Smooth muscle cell (in vitro differentiated cells): ENCODE measurements at regions not wholly inside any gene's neighbourhood (a gene's known extent, or its start where the extent isn't known, plus 50 kb on each side); places are given as distances from the start of the nearest gene placed in this dataset.
"Not testable (repeated sequence)": the region's sequence is repeated elsewhere in the genome, so short reads cannot be mapped to it uniquely, and the experiment has no call there.

ENCODE experiments used
- DNase-seq: peaks from one replicate; lab custom pipeline; 2025; ENCODE audit not compliant: unreplicated experiment; lab: John Stamatoyannopoulos, UW
- H2AFZ ChIP-seq: fragments of 200-600 bp; sonication (generic); 2 replicates; pipeline ENCODE4 v1.6.0; 2016; ENCODE audit warnings: antibody characterized with exemption, low read depth, mild to moderate bottlenecking
- H3F3A ChIP-seq: fragments of 200-600 bp; sonication (generic); 2 replicates; pipeline ENCODE4 v1.6.0; 2017; ENCODE audit warnings: antibody characterized with exemption, low read depth
- H3K27ac ChIP-seq: fragments of 200-600 bp; sonication (generic); 2 replicates; pipeline ENCODE4 v1.5.1; 2016; ENCODE audit warnings: low read depth, mild to moderate bottlenecking
- H3K27me3 ChIP-seq: fragments of 200-600 bp; sonication (generic); 2 replicates; pipeline ENCODE4 v1.6.1; 2016; ENCODE audit warnings: low read depth, mild to moderate bottlenecking
- H3K36me3 ChIP-seq: fragments of 200-600 bp; sonication (generic); 2 replicates; pipeline ENCODE4 v1.5.1; 2016; ENCODE audit warnings: low read depth
- H3K4me1 ChIP-seq: fragments of 200-600 bp; sonication (generic); 2 replicates; pipeline ENCODE4 v1.5.1; 2016; ENCODE audit warnings: low read depth
- H3K4me2 ChIP-seq: fragments of 200-600 bp; sonication (generic); 2 replicates; pipeline ENCODE4 v1.6.0; 2016; ENCODE audit warnings: mild to moderate bottlenecking
- H3K4me3 ChIP-seq: fragments of 200-600 bp; sonication (generic); 2 replicates; pipeline ENCODE4 v1.5.1; 2016; ENCODE audit warnings: mild to moderate bottlenecking
- H3K79me2 ChIP-seq: fragments of 200-600 bp; sonication (generic); 2 replicates; pipeline ENCODE4 v1.6.0; 2016; ENCODE audit warnings: low read depth, mild to moderate bottlenecking
- H3K9ac ChIP-seq: fragments of 200-600 bp; sonication (generic); 2 replicates; pipeline ENCODE4 v1.6.0; 2016; ENCODE audit warnings: low read depth
- H3K9me3 ChIP-seq: fragments of 200-600 bp; sonication (generic); replicated peaks from 2 replicates; pipeline ENCODE4 v1.5.1; 2016; ENCODE audit warnings: low read depth
- H4K20me1 ChIP-seq: fragments of 200-600 bp; sonication (generic); 2 replicates; pipeline ENCODE4 v1.6.0; 2016; ENCODE audit warnings: low read depth
- CTCF ChIP-seq: fragments of 200-600 bp; sonication (generic); IDR thresholded peaks from 2 replicates; pipeline ENCODE4 v1.5.1; 2017; ENCODE audit warnings: borderline replicate concordance, mild to moderate bottlenecking, antibody characterized with exemption; ENCODE audit not compliant: insufficient read depth, poor library complexity, severe bottlenecking
- WGBS: methylation state at CpG from one replicate; pipeline ENCODE4 v1.1.7; 2016; ENCODE audit warnings: low lambda C conversion rate; 5-methylcytosine and 5-hydroxymethylcytosine counted together

- DNase-seq: no peak
- Histone ChIP-seq H3K9ac (no peak overlapping the region), H3F3A (no peaks in the 10 kb centered on the region), H3K4me3 (no peak overlapping the region), H3K4me2 (no peak overlapping the region), H4K20me1 (no peaks in the 10 kb centered on the region), H3K27ac (no peak overlapping the region), H3K79me2 (no peaks in the 10 kb centered on the region), H3K27me3 (no peaks in the 10 kb centered on the region), H3K4me1 (no peaks in the 10 kb centered on the region), H2AFZ (no peak overlapping the region), H3K36me3 (no peaks in the 10 kb centered on the region), H3K9me3 (no peaks in the 10 kb centered on the region)
- WGBS: 49% methylated on average over 3 of the region's 3 CpGs
- TF ChIP-seq CTCF: no peak
These were observed 101.9 kb upstream of the LY86 start for GRCh38 chr6:6486595-6486994.

GRCh38 chr6:6491761-6492160 lies 96.8 kb upstream of the LY86 start:
- no peaks in the 10 kb centered on the region for H3F3A ChIP-seq
- H4K20me1 ChIP-seq: no peaks in the 10 kb centered on the region
- no peaks in the 10 kb centered on the region for H3K79me2 ChIP-seq
- no peaks in the 10 kb centered on the region for H3K9me3 ChIP-seq
- TF ChIP-seq CTCF: no peak
- no peak overlapping the region for H3K4me3 ChIP-seq
- H3K4me2 ChIP-seq: no peak overlapping the region
- H3K9ac ChIP-seq: no peak overlapping the region
- no peaks in the 10 kb centered on the region for H3K4me1 ChIP-seq
- no peaks in the 10 kb centered on the region for H3K27me3 ChIP-seq
- no peak for DNase-seq
- 91% methylated on average over 4 of the region's 4 CpGs for WGBS
- H2AFZ ChIP-seq: no peak overlapping the region
- H3K36me3 ChIP-seq: no peaks in the 10 kb centered on the region
- no peak overlapping the region for H3K27ac ChIP-seq

GRCh38 chr6:6492675-6493074 lies 95.8 kb upstream of the LY86 start:
- Histone ChIP-seq H3K4me3 (no peak overlapping the region), H4K20me1 (no peaks in the 10 kb centered on the region), H3K9me3 (no peaks in the 10 kb centered on the region), H3K4me2 (no peak overlapping the region), H3K27ac (no peak overlapping the region), H3F3A (no peaks in the 10 kb centered on the region), H3K79me2 (no peaks in the 10 kb centered on the region), H2AFZ (no peak overlapping the region), H3K4me1 (no peaks in the 10 kb centered on the region), H3K36me3 (no peaks in the 10 kb centered on the region), H3K27me3 (no peaks in the 10 kb centered on the region), H3K9ac (no peak overlapping the region)
- WGBS: 95% methylated on average over 5 of the region's 5 CpGs
- TF ChIP-seq CTCF: no peak
- DNase-seq: no peak

GRCh38 chr6:6494139-6494538 lies 94.4 kb upstream of the LY86 start:
- not testable (repeated sequence) for DNase-seq, H3K9me3 ChIP-seq, H3K36me3 ChIP-seq, H4K20me1 ChIP-seq, H3K27ac ChIP-seq, H3K79me2 ChIP-seq, H3K4me3 ChIP-seq, H3F3A ChIP-seq, H2AFZ ChIP-seq, H3K9ac ChIP-seq, H3K4me2 ChIP-seq, H3K27me3 ChIP-seq, H3K4me1 ChIP-seq
- 97% methylated on average over 7 of the region's 7 CpGs for WGBS
